ENCODE measurements at regions not wholly inside any gene's neighbourhood (a gene's known extent, or its start where the extent isn't known, plus 50 kb on each side); places are given as distances from the start of the nearest gene placed in this dataset.

DNA sequence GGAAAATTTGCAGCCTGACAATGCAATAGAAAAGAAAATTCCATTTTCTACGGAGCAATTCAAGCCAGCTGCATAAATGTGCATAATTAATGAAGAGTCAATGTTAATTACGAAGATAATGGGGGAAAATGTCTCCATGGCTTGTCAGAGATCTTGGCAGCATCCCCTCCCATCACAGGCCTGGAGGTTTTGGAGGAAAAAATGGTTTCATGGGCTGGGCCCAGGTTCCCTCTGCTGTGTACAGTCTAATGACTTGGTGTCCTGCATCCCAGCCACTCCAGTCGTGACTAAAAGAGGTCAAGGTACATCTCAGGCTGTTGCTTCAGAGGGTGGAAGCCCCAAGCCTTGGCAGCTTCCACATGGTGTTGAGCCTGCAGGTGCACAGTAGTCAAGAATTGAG, 779.7 kb downstream of the DCDC2C start (continued):
- no peak for TF ChIP-seq POLR2AphosphoS2 (IDR thresholded peaks at IDR 0.05; ENCODE audit: low read depth, low read length)

DNA sequence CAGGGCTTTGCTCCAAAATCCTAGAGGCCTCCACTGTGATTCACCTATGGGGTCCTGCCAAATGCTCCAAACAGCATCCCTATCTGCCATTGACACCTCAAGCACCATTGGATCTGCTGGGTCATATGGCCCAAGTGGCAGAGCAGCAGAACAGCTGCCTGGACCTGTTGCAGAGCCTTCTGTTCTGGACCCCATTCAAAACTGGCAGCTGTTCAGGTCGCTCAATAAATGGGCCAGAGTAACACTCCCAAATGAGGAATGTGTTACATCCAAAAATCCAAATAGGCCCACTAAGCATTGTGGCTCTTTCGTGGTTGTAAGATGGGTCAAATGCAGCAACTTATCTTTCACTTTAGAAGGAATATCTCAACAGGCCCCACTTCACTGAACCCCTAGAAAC, 783.6 kb downstream of the DCDC2C start:
- no peak for FAIRE-seq
- 4% methylated on average over 2 of the region's 2 CpGs for WGBS (ENCODE audit: insufficient coverage, insufficient replicate concordance, low lambda C conversion rate, missing lambda C conversion rate)
- no peaks in the 10 kb centered on the region for H4K20me1 ChIP-seq (ENCODE audit: control insufficient read depth, insufficient read depth)
- BruUV-seq (replicated peaks), result no TSS peak
- ChIA-PET POLR2A (no interaction called here), SMC1A (ENCODE audit: uncharacterized antibody, unreplicated experiment) (no interaction called here), RAD21 (ENCODE audit: unreplicated experiment) (no interaction called here), CTCF (interaction anchor here (1.7 kb wide), 1 partner anchor 13 kb away, joined by 3 read pairs; no protein-coding TSS in a partner anchor)
- H3K4me1 ChIP-seq (ENCODE audit: control insufficient read depth, insufficient read depth, low read length), result no peaks in the 10 kb centered on the region
- H3K27ac ChIP-seq (ENCODE audit: control insufficient read depth, insufficient read depth), result no peak overlapping the region
- H3K36me3 ChIP-seq (ENCODE audit: control insufficient read depth in 2 of 2, insufficient read depth in 2 of 2, low read length in 1 of 2), result no peaks in the 10 kb centered on the region
- H3K4me3 ChIP-seq, result no peak overlapping the region
- H3K79me2 ChIP-seq (ENCODE audit: control insufficient read depth, insufficient read depth, low read length), result no peaks in the 10 kb centered on the region
- ATAC-seq, result no peak
- H3K9ac ChIP-seq (ENCODE audit: control insufficient read depth, insufficient read depth, low read length), result no peak overlapping the region
- H3K27me3 ChIP-seq (replicated peaks in 1 of 2; ENCODE audit: control insufficient read depth in 2 of 2, insufficient read depth in 2 of 2, low read length in 1 of 2), result no peaks in the 10 kb centered on the region
- in situ Hi-C loops (cut with MboI) (no loop called here), intact Hi-C loops (cut with micrococcal nuclease; ENCODE audit: unreplicated experiment) (no loop called here)
- TF ChIP-seq CEBPB (IDR thresholded peaks at IDR 0.05; ENCODE audit: borderline replicate concordance in 1 of 2, low read depth in 2 of 2, low read length in 2 of 2) (no peak), MEF2B (IDR thresholded peaks at IDR 0.05; ENCODE audit: partially characterized antibody, poor library complexity, severe bottlenecking) (no peak), CREB1 (IDR thresholded peaks at IDR 0.05; ENCODE audit: low read depth) (no peak), TAF1 (IDR thresholded peaks at IDR 0.05; ENCODE audit: borderline replicate concordance, low read depth, low read length) (no peak), RAD51 (IDR thresholded peaks at IDR 0.05) (no peak), SMARCA5 (IDR thresholded peaks at IDR 0.05) (no peak), IKZF1 (conservative IDR thresholded peaks at IDR 0.05) (no peak), EGR1 (IDR thresholded peaks at IDR 0.05; ENCODE audit: borderline replicate concordance in 1 of 2, low read depth in 2 of 2, low read length in 2 of 2) (no peak), RFX5 (IDR thresholded peaks at IDR 0.05; ENCODE audit: low read depth, low read length) (no peak)
- TF ChIP-seq, protein P1, sequence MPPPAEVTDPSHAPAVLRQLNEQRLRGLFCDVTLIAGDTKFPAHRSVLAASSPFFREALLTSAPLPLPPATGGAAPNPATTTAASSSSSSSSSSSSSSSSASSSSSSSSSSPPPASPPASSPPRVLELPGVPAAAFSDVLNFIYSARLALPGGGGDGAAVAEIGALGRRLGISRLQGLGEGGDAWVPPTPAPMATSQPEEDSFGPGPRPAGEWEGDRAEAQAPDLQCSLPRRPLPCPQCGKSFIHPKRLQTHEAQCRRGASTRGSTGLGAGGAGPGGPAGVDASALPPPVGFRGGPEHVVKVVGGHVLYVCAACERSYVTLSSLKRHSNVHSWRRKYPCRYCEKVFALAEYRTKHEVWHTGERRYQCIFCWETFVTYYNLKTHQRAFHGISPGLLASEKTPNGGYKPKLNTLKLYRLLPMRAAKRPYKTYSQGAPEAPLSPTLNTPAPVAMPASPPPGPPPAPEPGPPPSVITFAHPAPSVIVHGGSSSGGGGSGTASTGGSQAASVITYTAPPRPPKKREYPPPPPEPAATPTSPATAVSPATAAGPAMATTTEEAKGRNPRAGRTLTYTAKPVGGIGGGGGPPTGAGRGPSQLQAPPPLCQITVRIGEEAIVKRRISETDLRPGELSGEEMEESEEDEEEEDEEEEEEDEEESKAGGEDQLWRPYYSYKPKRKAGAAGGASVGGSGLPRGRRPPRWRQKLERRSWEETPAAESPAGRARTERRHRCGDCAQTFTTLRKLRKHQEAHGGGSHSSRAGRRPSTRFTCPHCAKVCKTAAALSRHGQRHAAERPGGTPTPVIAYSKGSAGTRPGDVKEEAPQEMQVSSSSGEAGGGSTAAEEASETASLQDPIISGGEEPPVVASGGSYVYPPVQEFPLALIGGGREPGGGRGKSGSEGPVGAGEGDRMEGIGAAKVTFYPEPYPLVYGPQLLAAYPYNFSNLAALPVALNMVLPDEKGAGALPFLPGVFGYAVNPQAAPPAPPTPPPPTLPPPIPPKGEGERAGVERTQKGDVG (CRISPR knock-in tag; IDR thresholded peaks at IDR 0.05), result no peak
- H3K9me3 ChIP-seq (replicated peaks; ENCODE audit: control insufficient read depth, insufficient read depth, low read length), result no peaks in the 10 kb centered on the region
- DNase-seq (ENCODE audit: low read depth, low spot score), result no peak
- H3K4me2 ChIP-seq (ENCODE audit: control insufficient read depth, insufficient read depth), result no peak overlapping the region
- no peak overlapping the region for H2AFZ ChIP-seq (ENCODE audit: control insufficient read depth, low read depth, low read length)

Data from GM12878 (cell line).